NOMO-1 treated with dmso at 0.1 percent for 144 hours (cell line): ENCODE measurements at regions not wholly inside any gene's neighbourhood (a gene's known extent, or its start where the extent isn't known, plus 50 kb on each side); places are given as distances from the start of the nearest gene placed in this dataset.
"Not testable (repeated sequence)": the region's sequence is repeated elsewhere in the genome, so short reads cannot be mapped to it uniquely, and the experiment has no call there.

Experiments
- DNase-seq: peaks from one replicate; lab custom pipeline; 2025; ENCODE audit not compliant: unreplicated experiment; lab: John Stamatoyannopoulos, UW

DNA sequence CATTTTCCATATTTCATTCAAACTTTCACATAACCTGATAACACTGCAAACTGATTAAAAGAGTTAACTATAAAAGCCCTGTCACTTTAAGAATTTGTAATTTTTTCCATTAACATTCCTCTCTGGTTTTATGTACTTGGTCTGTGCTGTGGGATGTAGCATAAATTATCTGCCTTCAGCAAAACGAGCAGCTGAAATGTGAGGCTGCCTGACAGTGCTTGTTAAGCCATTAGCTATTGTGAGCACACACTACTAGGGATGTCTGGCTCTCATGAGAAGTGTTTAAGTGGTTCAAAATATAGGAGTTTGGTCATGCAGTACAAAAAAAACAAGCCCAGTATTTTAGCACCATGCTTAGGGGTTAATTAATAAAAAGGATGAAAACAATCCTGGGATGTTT is 63.0 kb downstream of the HOXA1 start:
- no peak for DNase-seq

DNA sequence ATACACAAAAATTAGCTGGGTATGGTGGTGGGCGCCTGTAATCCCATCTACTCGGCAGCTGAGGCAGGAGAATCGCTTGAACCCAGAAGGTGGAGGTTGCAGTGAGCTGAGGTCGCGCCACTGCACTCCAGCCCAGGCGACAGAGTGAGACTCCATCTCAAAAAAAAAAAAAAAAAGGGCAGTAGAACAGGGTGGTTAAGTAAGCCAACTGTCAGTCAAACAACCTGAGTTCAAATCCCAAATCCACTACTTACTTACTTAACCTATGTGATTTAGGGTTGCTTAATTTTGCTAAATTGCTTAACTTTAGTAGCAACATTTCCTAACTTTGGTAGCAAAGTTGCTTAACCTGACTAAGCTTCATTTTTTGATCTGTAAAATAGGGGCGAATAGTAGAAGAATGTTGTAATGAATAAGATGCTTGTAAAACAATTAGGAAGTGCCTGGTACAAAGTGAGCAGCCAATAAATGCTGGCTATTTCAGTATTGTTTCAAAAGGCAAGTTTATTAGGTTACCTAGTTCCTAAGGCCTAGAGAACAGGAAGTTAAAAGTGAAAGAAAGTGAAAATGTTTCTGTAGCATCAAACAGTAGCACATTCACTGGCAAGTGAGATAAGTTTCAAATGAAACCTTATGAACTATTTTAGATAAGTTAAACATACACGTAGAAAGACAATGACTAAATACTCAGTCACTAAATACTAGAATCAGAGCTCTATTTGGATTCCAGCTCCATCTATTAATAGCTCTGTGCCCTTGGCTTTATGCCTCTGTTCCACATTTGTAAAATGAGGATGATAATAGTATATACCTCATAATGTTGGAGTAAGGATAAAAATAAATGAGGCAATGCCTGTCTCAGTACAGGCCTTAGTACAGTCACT is 64.3 kb downstream of the HOXA1 start:
- DNase-seq: peak; percentile 73

GRCh38 chr7:27030393-27031050 is 65.3 kb downstream of the HOXA1 start:
- no peak for DNase-seq

DNA sequence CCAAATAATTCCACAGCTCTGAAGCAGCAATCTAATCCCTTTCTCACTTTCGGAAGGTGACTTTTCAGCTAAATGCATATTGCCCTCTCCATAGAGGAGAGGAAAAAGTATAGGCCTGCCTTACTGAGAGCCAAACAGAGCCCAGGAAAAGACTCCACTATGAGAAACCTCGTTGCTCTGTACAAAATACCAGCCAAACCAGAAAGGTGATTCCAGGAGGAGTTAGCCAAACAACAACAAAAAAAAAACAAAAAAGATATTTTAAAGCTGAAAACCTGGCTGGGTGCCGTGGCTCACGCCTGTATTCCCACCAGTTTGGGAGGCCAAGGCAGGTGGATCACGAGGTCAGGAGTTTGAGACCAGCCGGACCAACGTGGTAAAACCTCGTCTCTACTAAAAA is 70.5 kb downstream of the HOXA1 start:
- DNase-seq: no peak

DNA sequence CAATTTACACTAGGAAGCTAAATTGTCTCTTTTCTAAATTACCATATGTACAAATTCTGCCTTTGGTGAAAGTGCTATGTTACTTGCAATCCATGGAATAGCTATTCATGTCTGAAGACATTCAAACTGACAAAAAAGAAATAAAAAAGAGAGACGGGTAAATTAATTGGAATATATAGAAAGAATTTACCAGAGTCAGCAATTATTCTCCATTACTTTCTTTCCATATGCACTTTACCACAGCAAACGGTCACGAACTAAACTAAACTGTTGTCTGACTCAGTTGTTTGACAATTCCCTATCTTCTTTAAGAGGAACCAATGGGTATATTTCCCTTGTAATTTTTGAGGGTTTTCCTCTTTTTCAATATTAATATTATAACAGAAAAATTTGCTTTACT is 85.7 kb downstream of the HOXA1 start:
- no peak for DNase-seq

DNA sequence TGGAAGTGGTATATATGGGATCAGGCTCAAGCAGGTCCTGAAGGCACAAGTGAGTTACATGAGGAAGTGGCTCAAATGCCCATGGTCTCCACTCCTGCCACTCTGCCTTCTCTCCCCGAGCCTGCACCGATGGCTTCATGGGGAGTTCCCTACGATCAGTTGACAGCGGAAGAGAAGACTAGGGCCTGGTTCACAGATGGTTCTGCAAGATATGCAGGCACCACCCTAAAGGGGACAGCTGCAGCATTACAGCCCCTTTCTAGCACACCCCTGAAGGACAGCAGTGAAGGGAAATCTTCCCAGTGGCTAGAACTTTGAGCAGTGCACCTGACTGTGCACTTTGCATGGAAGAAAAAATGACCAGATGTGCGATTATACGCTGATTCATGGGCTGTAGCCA is 95.3 kb downstream of the HOXA1 start:
- no peak for DNase-seq

DNA sequence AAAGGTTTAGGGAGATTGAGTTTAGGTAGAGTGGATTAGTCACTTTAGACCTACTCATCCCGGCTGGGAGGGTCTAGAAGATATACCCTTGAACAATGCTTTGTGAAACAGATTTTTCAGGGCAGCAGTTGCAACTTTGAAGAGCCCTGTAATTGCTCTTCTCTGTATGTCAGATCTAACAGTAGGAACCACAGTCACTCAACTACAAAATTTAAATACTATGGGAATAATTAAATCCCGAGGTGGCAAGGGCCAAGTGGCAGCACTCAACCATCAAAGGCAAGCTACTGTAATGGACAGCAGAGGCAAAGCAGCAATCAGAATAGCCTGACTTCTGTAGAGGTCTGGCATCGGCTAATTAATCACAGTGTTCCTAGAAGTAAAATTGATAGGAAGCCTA is 97.5 kb downstream of the HOXA1 start:
- not testable (repeated sequence) for DNase-seq

DNA sequence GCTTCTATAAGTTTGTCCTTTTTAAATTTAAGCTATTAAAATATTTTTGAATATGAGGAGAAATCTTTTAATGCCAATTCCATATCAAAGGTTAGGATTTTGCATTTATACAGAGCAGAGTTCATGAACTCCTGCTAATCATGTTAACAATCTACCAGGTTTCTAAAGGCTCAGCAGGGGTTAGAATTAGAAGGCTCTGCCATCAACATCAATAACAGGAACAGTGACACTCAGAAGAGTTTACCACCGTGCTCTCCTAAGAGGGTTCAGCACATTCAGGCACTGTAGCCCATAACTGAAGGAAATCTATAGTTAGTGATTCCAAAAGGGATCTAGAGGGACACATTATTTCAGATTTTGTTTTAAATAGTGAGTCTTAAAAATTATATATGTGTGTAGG is 100.1 kb downstream of the HOXA1 start:
- no peak for DNase-seq

- DNase-seq: peak; percentile 1
Observed at GRCh38 chr7:26993816-26994810, 101.7 kb downstream of the HOXA1 start.

DNA sequence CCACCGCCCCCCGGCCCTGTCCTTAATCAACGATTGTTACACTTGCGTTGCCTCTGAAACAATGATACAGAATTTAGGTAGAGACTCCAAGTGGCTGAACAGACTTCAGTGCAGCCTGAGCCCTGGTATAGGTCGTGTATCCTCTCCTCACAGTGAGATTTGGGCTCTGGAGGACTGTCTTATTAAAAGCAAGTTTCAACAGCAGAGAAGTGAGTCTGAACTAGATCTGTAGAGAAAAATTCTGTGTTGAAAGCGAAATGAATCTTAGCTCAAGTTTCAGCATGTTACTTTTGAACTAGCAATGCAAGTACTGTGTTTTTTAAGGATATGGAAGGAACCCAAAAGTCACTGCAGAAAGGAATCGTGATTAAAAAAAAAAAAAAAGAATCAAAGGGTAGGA is 103.1 kb downstream of the HOXA1 start:
- no peak for DNase-seq

DNA sequence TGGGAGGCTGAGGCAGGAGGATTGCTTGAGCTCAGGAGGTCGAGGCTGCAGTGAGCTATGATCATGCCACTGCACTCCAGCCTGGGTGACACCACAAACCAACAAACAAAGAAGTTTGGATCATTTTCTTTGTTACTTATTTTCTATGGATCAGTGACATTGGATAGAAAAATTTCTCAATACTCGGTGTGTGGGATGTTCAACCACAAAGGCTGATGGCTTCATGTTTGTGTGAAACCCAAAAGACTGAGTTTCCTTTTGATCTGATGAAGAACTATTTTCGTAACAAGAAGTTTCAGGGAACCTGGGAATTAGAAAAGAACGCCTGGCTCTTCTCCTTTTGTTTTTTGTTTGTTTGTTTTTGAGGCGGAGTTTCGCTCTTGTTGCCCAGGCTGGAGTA is 104.0 kb downstream of the HOXA1 start:
- no peak for DNase-seq

GRCh38 chr7:26989897-26990670 is 105.7 kb downstream of the HOXA1 start:
- DNase-seq: no peak

GRCh38 chr7:26988836-26989374 is 106.9 kb downstream of the HOXA1 start:
- no peak for DNase-seq

DNA sequence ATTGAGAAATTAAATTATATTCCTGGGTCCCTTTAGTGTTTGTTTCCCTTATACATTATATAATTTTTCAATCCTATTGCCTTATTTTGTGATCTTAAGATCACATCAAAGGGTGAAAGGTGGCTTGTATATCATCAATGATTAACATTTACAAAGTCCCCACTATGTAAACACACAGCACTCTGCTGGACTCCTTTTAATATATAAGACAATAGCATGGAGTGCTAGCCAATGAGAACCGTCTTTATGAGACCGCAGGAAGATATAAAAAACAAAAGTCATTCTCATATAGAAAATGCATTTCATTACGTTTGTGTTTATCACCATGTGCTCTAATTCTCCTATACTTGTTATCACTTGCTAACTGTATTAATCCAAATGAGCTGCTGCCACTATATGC is 108.5 kb downstream of the HOXA1 start:
- DNase-seq: no peak

DNA sequence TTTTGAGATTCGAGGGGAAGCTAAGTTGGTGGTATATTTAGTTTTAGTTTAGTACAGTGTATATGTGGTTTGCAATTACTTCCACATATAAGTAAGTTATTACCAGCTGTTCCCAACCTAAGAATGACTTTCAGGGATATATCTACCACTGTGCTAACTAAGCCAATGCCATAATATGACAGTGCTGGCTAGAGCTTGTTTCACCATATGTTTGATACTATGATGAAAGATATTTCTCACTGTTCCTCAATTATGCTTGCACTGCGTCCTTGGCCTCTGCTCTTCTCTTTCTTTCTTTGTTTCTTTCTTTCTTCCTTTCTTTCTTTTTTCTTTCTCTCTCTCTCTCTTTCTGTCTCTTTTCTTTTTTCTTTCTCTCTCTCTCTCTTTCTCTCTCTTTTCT is 113.8 kb upstream of the SKAP2 start:
- DNase-seq: peak; percentile 30

- DNase-seq: no peak
Observed at GRCh38 chr7:26976840-26977239, 112.5 kb upstream of the SKAP2 start.

GRCh38 chr7:26971924-26972323 is 107.5 kb upstream of the SKAP2 start:
- DNase-seq: not testable (repeated sequence)

DNA sequence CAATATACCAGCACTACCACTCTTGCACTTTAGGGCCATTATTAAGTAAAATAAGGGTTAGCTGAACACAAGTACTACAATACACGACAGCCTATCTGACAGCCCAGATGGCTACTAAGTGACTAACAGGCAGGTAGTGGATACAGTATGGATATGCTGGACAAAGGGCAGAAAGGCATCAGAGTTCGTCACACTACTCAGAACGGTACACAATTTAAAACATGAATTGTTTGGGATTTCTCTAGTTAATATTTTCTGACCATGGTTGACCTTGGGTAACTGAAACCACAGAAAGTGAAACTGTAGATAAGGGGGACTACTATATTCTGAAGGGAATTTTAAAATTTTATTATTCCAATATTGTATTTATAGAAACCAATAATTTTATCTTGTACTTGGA is 101.3 kb upstream of the SKAP2 start:
- DNase-seq: no peak

DNA sequence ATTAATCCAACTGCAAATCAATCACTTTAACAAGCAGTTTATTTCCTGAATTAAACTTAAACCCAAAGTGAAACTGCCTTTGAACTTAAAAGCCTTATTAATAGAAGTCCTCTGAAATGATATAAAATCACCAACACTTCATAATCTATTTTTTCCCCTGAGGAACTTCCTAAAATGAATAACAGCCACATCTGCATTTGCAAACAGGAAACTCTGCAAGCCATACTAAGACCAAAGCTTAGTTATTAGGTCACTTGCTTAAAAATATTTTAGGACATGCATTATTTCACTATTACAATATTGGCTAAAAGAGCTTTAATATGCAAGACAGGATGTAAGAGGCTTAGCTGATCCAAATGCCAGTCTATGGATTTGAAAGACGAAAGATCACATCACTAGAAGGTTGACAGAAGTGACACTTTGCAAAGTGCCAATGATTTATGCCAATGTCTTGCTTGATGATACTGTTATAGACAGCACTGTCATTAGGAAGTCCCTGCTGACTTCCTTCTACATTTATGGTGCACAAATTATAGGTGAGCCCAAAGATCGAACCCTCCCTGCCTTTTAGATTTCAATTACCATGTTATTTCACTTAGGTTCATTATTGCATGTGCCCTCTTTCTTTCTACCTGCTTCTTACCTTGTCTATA is 99.9 kb upstream of the SKAP2 start:
- peak; percentile 17 for DNase-seq

DNA sequence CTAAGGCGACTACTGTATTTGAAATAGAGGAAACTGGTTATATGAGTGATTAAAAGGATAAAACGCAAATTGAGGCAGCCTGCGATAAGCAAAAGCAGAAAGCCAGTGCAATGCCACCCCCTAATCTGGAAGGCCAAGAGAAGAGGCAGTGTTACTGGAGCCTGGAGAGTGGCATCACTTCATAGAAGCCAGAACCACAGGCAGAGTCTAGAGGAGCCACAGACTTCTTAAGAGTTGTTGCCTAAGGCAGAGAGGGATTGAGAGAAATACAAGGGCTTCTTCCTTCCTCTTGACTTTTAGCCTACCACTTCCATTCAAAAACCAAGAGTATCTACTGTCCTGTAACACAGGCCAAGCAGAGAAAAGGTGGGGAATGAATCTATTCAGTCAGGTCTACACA is 94.9 kb upstream of the SKAP2 start:
- DNase-seq: no peak
